Iris pigment epithelial cell (primary cell): ENCODE measurements at regions not wholly inside any gene's neighbourhood (a gene's known extent, or its start where the extent isn't known, plus 50 kb on each side); places are given as distances from the start of the nearest gene placed in this dataset.
A peak's percentile ranks its signal among the peaks of the same experiment; 100 is the strongest.

ENCODE experiments used
- DNase-seq: peaks from one replicate; pipeline ENCODE4 v3.0.0-alpha.2; 2011; ENCODE audit warnings: low read depth

DNA sequence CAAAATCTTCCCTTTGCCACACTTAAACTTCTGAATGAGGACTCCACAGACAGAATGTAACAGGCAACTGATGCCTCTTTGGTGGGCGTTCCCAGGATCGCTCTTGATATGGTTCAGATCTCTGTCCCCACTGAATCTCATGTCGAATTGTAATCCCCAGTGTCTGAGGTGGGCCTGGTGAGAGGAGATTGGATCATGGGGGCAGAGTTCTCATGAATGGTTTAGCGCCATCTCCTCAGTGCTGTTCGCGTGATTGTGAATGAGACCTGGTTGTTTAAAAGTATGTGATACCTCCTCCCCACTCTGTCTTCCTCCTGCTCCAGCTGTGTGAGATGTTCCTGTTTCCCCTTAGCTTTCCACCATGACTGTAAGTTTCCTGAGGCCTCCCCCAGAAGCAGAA lies 111.1 kb upstream of the SLC66A3 start:
- no peak for DNase-seq

GRCh38 chr2:11045294-11045693 lies 110.0 kb upstream of the SLC66A3 start:
- no peak for DNase-seq

DNA sequence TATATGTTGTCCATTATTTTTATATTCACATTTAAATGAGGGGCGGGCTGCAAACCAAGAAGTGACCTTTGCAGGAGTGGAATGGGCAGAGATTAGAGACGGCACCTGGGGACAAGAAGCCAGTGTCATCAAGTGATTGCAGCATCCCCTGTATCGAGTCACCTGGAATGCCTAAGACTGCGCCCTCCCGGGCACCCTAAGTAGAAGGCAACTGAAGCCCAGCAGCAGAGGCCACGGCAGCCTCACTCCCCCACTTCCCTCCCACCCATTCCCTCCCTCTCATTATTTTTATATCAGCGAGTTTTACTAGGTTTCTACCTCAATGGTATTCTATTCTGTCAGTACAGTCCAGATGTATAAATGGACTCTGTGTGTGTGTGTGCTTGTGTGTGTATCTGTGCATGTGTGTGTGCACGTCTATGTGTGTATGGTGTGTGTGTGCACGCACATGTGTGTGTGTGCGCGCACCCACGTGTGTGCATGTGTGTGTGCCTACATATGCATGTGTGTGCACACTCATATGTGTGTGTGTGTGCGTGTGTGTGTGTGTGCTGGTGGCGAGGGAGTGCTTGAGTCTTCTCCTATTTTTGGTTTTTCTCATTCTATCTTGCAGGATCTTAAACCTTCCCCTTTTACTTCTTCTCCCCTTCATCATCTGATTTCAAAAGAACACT lies 106.8 kb upstream of the SLC66A3 start:
- no peak for DNase-seq

DNA sequence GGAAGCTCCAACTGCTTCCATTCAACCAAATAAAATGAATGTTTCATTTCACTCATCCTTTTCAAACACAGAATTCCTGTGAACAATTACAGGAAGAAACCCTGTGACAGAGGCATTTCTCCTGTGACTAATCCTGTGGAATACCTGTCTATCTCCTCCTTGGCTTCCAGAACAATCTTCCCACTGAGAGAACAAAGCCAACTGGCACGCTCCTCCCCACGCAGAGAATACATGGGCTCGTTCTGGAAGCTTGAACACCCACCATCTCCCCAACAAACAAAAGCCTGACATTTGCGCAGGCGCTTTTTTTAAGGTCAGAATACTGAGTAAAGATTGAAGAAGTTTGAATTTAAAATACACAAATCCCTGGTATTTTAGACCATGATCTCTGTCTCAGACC lies 104.7 kb upstream of the SLC66A3 start:
- DNase-seq: no peak

- DNase-seq: no peak
These were observed 104.0 kb upstream of the SLC66A3 start for GRCh38 chr2:11051280-11051679.

DNA sequence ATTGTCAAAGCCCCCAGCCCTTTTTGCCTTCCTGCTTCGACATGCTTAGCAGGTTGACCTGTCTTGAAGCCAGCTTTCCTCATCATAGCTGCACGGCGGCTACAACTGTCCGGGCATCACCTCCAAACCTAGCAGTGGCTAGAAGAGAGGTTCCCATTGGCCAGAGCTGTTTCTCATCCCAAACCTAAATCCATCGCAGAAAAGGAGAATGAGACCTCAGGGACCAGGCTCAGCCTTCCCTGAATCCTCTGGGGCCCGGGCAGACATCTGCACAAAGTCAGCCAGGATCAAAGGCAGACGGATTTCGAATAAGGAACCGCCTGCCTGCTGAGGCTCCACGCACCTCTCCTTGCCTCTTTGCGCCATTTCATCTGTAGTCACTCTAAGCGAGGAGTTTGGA lies 101.7 kb upstream of the SLC66A3 start:
- no peak for DNase-seq

DNA sequence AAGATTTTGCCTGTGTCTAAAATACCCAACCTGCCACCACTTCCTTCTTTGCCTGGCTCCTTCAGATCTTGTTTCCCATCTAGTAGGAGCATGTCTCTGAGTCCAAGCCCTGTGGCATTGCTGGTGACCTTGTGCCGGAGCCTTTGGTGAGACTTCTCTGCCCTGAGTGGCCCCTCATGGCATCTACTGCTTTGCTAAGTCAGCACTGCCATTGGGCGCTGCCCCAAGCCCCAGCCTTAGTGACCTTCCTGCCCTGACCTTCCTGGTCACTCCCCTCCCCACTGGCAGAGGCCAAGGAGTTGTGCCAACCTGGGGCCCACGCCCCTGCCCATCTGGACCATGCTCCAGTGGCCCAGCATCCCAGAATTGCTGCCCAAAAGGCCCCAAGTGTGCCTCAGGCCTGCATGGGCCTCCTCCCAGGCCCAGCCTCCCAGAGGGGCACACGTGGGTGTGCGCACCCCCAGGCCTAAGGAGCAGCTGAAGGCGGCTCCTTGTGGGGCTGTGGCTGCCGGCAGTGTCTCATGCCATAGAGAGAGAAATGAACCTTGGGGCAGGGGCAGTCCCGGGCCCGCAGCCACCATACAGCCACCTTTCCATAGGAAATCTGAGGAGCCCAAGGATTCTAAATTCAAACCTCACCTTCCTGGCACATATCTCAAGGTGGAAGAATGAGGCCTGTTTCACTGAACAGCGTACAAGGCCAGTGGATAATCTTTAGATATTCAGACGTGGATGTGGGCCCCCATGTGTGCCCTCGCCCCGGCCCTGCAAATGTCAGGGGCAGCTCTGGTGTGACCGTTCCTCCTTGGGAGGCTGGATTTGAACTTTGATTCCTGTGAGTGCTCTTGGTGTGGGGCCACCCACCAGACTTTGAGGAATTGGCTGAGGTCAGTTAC lies 100.2 kb upstream of the SLC66A3 start:
- no peak for DNase-seq

DNA sequence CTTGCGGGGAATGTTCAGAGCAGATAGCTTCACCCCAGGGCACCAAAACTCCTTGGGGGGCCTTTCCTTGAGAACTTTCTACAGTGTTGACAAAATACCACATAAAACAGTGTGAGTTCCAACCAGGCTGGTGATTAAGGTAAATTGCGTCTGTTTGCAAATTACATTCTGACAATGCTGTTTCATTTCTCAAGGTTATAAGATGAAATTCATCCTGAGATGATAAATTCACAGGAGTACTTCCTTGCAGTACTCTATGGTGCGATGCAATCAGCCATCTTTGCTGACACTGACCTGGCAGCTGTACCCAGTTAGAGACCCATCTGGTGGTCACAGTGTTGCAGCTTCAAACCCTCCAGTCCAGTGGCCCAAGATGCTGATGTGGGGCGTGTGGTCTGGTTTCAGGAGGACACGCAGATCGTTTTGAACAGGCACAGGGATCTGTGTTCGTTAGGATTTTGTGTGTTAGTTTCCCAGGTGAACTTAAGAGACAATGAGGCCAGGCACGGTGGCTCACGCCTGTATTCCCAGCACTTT lies 99.5 kb upstream of the SLC66A3 start:
- DNase-seq: no peak

DNA sequence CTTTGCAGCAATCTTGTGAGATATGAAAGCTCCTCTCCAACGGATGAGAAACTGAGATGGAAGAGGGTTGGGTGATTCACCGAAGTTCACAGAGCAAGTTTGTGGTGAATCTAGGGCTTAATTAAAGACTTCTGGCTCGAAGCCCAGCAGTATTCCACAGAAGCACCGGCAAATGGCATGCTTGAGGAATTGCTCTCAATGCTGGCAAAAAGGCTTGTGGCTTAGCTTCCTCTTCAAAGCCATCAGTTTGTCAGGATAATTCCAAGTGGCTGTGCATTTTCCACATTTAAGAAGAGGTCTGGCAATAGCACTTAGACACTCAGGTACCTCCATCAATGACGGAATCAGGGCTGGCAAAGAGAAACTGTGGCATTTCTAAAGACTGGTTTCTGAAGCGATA lies 98.7 kb upstream of the SLC66A3 start:
- peak; percentile 94 for DNase-seq

DNA sequence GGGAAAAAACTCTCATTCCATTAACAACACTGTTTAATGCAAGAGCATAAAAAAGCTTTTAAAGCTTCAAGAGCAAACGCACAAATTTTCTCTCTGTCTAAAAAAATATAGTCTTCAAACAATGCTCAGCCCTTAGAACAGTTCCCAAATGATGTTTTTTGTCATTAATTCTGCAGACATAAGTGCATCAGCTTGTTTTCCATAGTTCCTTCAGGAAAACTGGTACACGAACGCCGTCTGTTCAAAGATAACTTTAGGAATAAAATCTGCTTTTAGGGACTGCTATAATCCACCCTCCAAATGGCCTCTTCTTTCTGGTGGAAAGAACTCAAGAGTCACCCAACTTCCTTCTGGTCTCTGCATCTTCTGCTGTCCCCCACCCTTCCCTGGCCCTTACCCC lies 98.2 kb upstream of the SLC66A3 start:
- DNase-seq: no peak

DNA sequence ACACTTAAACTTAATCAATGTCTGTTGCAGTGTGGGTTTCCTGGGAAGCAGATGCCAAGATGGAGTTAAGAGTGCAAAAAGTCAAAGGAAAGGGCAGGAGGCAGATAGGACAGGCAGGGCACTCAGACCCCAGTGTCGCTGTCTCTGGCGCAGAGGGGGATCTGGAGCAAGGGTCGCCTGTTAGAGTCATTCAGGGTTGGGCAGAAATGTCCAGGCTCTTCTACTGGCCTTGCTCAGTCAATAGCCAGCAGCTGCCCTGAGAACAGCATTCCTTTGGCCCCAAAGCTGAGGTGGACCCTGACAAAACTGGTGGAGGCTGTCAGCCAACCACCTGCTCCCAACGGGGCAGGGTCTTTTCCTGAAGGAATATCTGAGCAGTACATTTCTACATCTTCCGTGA lies 97.1 kb upstream of the SLC66A3 start:
- no peak for DNase-seq

GRCh38 chr2:11060376-11061169 lies 94.7 kb upstream of the SLC66A3 start:
- DNase-seq: no peak

DNA sequence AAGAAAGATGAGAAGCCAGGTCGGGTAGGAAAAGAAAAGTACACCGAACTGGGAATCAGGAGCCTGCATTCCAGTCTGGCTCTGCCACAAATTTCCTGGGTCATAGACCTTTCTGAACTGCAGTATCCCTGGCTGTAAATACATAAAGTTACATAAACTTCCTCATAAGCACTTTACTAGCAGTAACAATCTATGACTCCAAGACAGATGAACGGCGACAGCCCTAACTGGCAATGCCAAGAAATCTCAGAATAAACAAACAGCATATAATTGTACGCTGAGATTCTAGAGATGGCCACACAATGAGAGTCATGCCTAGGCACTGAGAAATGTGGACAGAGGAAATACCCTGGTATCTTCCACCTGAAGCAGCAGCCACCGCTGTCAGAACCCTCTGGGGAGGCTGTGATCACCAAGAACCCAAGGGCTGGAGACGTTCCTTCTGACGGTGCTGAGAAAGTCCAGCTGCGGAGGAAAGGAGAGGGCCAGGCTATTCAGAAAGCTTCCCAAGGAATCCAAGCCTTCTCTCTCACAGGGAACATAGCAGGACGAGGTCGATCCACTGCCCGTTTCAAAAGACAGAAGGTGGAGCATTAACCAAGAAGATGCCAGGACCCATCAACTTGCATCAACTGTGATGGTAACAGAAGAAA lies 89.3 kb upstream of the SLC66A3 start:
- DNase-seq: no peak

GRCh38 chr2:11067221-11068078 lies 87.8 kb upstream of the SLC66A3 start:
- no peak for DNase-seq

DNA sequence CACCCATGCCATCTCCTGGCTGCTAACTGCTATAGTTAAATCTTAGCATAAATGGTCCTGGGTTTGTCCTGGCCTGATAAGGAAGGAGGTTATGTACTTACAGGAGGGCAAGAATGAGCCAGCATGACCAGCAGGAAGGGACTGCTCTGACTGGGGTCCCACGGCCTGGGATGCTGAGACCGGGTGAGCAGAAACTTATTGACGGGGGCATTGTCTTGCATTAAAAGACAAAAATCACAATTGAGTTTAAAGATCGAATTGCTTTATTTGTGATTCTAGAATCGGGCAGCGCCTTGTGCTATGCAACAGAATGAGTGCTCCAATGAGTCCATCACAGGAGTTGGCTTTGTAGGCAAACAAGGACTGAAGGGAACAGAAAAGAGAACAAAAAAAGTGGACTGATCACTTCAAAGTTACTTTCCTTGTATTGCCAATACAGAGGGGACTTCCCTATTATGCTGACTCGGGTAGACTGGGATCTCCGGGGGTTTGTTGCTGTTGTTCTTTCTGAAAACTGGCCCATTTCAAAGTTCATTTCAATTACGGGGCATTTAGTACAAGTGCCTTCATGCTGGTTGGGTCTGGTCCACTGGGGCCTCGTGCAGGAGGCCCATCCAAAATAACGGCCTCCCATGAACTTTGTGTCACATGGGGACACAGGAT lies 87.1 kb upstream of the SLC66A3 start:
- no peak for DNase-seq

- no peak for DNase-seq
These were observed 86.3 kb upstream of the SLC66A3 start for GRCh38 chr2:11068856-11069526.

DNA sequence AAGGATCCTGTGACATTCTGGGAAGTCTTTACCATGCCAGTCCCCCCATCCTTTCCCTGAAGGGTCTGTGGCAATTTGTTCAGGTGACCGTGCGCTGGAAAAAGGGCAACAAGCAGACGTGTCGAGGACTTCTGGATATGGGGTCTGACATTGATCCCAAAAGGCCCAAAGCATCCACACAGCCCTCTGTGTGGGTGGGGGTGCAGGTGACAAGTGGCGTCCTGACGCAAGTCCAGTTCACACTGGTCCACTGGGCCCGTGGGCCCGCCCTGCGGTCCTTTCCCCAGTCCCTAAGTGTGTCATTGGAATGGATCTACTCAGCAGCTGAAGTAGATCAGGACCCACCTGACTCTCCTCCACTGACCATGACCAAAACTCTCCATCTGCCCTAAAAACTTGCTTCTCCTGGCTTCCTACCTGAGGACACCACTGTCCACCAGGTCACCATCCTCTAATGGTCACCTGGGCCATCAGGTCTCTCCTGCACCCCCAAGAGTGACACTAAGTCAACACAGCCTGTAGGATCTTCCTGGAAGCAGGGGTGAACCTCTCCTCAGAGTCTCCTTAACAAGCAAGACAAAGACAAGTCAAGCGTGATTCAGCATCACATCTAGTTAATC lies 85.6 kb upstream of the SLC66A3 start:
- DNase-seq: no peak

DNA sequence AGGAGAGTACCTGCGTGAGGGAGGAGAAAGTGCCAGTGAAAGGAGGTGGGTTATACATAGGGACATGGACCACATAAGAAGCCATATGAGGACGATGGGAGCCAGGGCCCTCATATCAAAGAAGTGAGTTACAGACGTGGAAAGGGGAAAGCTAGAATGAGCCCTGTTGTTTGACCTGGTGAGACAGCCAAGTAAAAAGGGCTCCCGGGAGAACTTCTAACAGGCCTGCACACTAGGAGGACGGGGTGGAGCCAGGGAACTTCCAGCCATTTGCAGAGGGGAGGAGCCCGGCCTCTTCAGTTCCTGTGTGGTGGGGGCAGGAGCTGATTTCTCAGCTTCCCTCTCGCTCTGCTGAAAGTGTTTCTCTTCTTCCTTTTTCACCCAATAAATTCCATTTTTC lies 84.1 kb upstream of the SLC66A3 start:
- peak; percentile 25 for DNase-seq

GRCh38 chr2:11071939-11072338 lies 83.3 kb upstream of the SLC66A3 start:
- no peak for DNase-seq
